HG03095 (cell line): ENCODE measurements at regions not wholly inside any gene's neighbourhood (a gene's known extent, or its start where the extent isn't known, plus 50 kb on each side); places are given as distances from the start of the nearest gene placed in this dataset.

Experiments used
- ATAC-seq: cut with Tn5 transposase; IDR thresholded peaks from one replicate; pipeline ENCODE4 v1.9.1; 2021; ENCODE audit warnings: moderate library complexity; ENCODE audit not compliant: unreplicated experiment

GRCh38 chr2:41992056-41992642 is 55.7 kb upstream of the PKDCC start:
- ATAC-seq, result no peak

DNA sequence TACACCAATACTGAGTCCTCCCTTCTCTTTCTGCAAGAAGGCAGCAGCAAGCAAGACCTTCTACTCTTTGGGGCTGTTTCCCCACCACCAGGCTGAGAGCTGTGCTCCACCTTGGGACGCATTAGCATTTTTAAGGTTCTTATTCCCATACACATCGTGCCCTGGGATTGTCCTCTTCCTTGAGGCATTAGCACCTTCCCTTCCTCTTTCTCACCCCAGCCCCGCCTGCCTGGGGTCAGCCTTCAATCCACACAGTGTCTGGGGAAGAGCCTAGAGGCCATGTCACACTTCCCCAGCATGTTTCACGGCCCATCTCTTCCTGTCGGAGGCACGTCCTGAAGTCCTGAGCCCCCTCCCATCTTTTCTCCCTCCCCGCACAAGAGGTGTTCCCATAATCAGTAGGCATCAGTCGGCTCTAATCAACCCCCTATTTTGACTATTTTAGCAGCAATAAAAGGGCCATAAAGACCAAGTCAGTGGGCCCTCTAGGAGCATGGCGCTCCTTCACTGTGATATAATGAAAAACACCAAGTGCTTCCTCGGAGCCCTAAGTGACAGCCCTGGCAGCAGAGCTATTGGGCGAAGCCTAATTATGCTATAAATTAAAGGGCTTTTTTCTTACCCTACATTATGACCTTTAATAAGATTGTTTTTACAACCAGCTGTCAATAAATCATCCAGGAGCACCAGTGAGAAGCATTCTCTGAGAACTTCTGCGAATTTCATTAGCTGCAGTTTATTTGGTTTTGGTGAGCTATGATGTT is 55.0 kb upstream of the PKDCC start:
- ATAC-seq, result no peak

- ATAC-seq, result no peak
Observed at GRCh38 chr2:41993435-41993925, 54.3 kb upstream of the PKDCC start.

DNA sequence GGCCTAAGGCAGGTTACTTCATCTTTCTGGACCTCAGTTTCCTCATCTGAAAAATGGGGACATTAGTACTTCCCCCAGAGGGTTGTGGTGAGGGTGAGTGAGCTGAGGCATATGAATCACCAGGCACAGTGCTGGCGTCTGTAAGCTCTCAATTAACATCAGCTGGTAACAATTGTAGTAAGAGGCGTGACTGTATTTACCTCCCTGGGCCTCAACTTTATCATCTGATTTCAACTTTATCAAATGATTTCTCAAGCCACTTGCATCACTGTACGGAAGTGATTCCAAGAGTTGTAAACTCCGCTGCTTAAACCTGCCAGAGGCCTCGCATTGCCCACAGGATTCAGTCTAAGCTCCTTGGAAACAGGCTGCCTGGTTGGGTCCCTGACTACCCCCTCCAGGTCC is 53.6 kb upstream of the PKDCC start:
- ATAC-seq, result no peak

DNA sequence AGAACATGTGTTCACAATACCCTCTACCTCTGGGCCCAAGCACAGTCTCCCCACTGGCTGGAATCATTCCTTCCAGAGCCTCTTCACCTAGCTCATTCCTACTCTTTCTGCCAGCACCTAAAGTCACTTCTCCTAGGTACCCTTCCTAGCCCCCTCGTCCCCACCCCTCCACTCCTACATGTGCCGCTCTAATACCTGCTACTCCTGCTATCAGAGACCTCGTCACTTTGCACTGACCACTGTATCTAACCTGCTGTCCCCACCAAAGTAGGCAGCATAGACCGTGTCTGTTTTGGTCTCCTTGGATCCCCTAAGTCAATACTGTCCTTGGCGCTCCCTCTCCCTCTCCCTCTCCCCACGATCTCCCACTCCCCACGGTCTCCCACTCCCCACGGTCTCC is 53.2 kb upstream of the PKDCC start:
- no peak for ATAC-seq

DNA sequence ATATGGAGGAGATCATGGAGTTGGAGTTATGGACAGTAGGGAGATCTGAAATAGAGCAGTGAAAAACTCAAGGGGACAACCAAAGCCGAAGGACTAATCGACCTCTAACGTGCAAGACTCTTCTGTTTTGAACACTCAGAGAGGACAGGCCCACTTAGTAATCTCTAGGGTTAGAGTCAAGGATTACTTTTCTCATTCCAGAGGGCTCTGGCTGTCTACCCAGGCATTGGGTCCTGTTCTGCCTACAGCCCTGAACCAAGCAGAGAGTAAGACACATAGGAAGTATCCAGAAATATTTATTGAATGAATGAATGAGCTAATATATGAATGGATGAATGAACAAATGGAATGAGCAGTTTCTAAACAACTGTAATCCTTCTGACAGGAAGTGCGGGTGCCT is 50.3 kb upstream of the PKDCC start:
- no peak for ATAC-seq
